HepG2 (cell line): ENCODE measurements at regions not wholly inside any gene's neighbourhood (a gene's known extent, or its start where the extent isn't known, plus 50 kb on each side); places are given as distances from the start of the nearest gene placed in this dataset.

ENCODE experiments used
- ATAC-seq: fragments of 200-7000 bp; cut with Tn5 transposase; 3 replicates; pipeline ENCODE4 v1.9.1; 2020; ENCODE audit warnings: mild to moderate bottlenecking, moderate library complexity
- BruUV-seq: library from RNA; stranded (reverse); fragments of 400-500 nt; replicated peaks from 2 replicates; lab custom pipeline; 2021; lab: Mats Ljungman, UMichigan
- CTCF ChIA-PET: fragments of 300-600 bp; formaldehyde crosslinking; extraction: SDS; loops from one replicate; lab custom pipeline; 2021; ENCODE audit warnings: low total read pairs, inconsistent platforms, low intra/inter-chr PET ratio; lab: Yijun Ruan, JAX
- POLR2A ChIA-PET: fragments of 350-600 bp; sonication (Branson Sonifier 250); formaldehyde crosslinking; loops from one replicate; lab custom pipeline; 2020; ENCODE audit warnings: antibody characterized with exemption, inconsistent platforms; lab: Yijun Ruan, JAX
- DNase-seq: peaks from one replicate; pipeline ENCODE4 v3.0.0-alpha.2; 2015; ENCODE audit warnings: low spot score
- FAIRE-seq: peaks from 3 replicates; lab custom pipeline; 2011; peaks lifted over from hg19 to GRCh38; lab: Jason Lieb, UNC
- H2AFZ ChIP-seq: one replicate; pipeline ENCODE4 v1.6.1; 2011; ENCODE audit warnings: low read length, inconsistent platforms
- H3K27ac ChIP-seq: fragments of 300-600 bp; 3 replicates; pipeline ENCODE4 v1.8.0; 2011; ENCODE audit warnings: mixed run types, mild to moderate bottlenecking, mixed read lengths, low read length, inconsistent platforms; ENCODE audit not compliant: insufficient read depth; ENCODE audit errors: extremely low read length
- H3K27me3 ChIP-seq, 2 experiments: fragments of 200-600 bp in 1 of 2; 2 replicates in 1 of 2; 3 replicates in 1 of 2; pipeline versions ENCODE4 v1.6.0 to v1.8.0; 2011; ENCODE audit warnings: low read length in 2 of 2, mild to moderate bottlenecking in 2 of 2, moderate library complexity in 2 of 2, inconsistent platforms in 1 of 2; ENCODE audit not compliant: insufficient read depth in 2 of 2, control insufficient read depth in 1 of 2
- H3K36me3 ChIP-seq, 2 experiments: fragments of 200-600 bp in 1 of 2; replicated peaks in 1 of 2; 2 replicates in 1 of 2; 3 replicates in 1 of 2; pipeline versions ENCODE4 v1.5.1 to v1.8.0; 2011; ENCODE audit warnings: low read length in 2 of 2, inconsistent platforms in 1 of 2; ENCODE audit not compliant: insufficient read depth in 2 of 2, control insufficient read depth in 1 of 2
- H3K4me1 ChIP-seq: 2 replicates; pipeline ENCODE4 v1.5.1; 2012; ENCODE audit warnings: low read length, inconsistent platforms; ENCODE audit not compliant: insufficient read depth
- H3K4me2 ChIP-seq: 2 replicates; pipeline ENCODE4 v1.6.0; 2011; ENCODE audit warnings: low read depth, low read length, inconsistent platforms
- H3K4me3 ChIP-seq, 3 experiments: fragments of 200-600 bp in 1 of 3; sonication (generic), shearing (Covaris generic) in 1 of 3; replicated peaks in 1 of 3; 2 replicates each; pipeline ENCODE4 v1.5.1; 2011 to 2016; ENCODE audit warnings: low read length in 3 of 3, inconsistent platforms in 2 of 3, low read depth in 2 of 3, mild to moderate bottlenecking in 2 of 3, control low read depth in 1 of 3, mixed read lengths in 1 of 3; ENCODE audit not compliant: insufficient read depth in 1 of 3
- H3K79me2 ChIP-seq: one replicate; pipeline ENCODE4 v1.6.1; 2011; ENCODE audit warnings: low read length, inconsistent platforms; ENCODE audit not compliant: insufficient read depth
- H3K9ac ChIP-seq: 2 replicates; pipeline ENCODE4 v1.6.0; 2011; ENCODE audit warnings: mild to moderate bottlenecking, low read depth, low read length, inconsistent platforms; ENCODE audit not compliant: insufficient read depth
- H3K9me3 ChIP-seq: 2 replicates; pipeline ENCODE4 v1.5.1; 2012; ENCODE audit warnings: mild to moderate bottlenecking, low read length
- H4K20me1 ChIP-seq: 2 replicates; pipeline ENCODE4 v1.6.0; 2011; ENCODE audit warnings: inconsistent platforms, mild to moderate bottlenecking, low read length, moderate library complexity; ENCODE audit not compliant: insufficient read depth
- GATAD2A ChIP-seq: IDR thresholded peaks from 2 replicates; pipeline ENCODE4 v1.6.1; 2016
- HMGXB3 ChIP-seq: sonication (generic); formaldehyde crosslinking; IDR thresholded peaks from 2 replicates; pipeline ENCODE4 v1.4.0; 2020; ENCODE audit warnings: missing genetic modification reagents, borderline replicate concordance
- HNF1B ChIP-seq: sonication (generic); formaldehyde crosslinking; IDR thresholded peaks from 2 replicates; pipeline ENCODE4 v1.5.1; 2020; ENCODE audit warnings: mild to moderate bottlenecking, moderate library complexity, missing genetic modification reagents
- HOXA3 ChIP-seq: sonication (generic); formaldehyde crosslinking; IDR thresholded peaks from 2 replicates; pipeline ENCODE4 v1.5.0; 2020; ENCODE audit warnings: missing genetic modification reagents
- HOXA9 ChIP-seq: sonication (generic); formaldehyde crosslinking; IDR thresholded peaks from 2 replicates; pipeline ENCODE4 v1.8.1; 2022; ENCODE audit warnings: missing genetic modification reagents, mild to moderate bottlenecking, moderate library complexity, borderline replicate concordance
- NFYC ChIP-seq: IDR thresholded peaks from 2 replicates; pipeline ENCODE4 v1.6.1; 2016; ENCODE audit warnings: missing genetic modification reagents, missing compliant biosample characterization
- RFXANK ChIP-seq: IDR thresholded peaks from 2 replicates; pipeline ENCODE4 v1.6.1; 2016
- SRSF9 ChIP-seq: fragments of 200-400 bp; formaldehyde crosslinking; IDR thresholded peaks from 2 replicates; pipeline ENCODE4 v1.6.1; 2018; ENCODE audit warnings: borderline replicate concordance, mild to moderate bottlenecking, low read depth, low read length; ENCODE audit not compliant: insufficient read depth, poor library complexity, severe bottlenecking
- STAG1 ChIP-seq: sonication (generic); formaldehyde crosslinking; IDR thresholded peaks from 2 replicates; pipeline ENCODE4 v1.4.0; 2020; ENCODE audit warnings: missing genetic modification reagents
- ZNF768 ChIP-seq: sonication (generic); formaldehyde crosslinking; IDR thresholded peaks from 2 replicates; pipeline ENCODE4 v1.4.0; 2020; ENCODE audit warnings: missing genetic modification reagents
- ZNF773 ChIP-seq: sonication (generic); formaldehyde crosslinking; IDR thresholded peaks from 2 replicates; pipeline ENCODE4 v1.4.0; 2020; ENCODE audit warnings: missing genetic modification reagents, borderline replicate concordance
- ZSCAN22 ChIP-seq: sonication (generic); formaldehyde crosslinking; IDR thresholded peaks from 2 replicates; pipeline ENCODE4 v1.4.0; 2020; ENCODE audit warnings: mild to moderate bottlenecking, missing genetic modification reagents
- WGBS: methylation state at CpG from one replicate; pipeline ENCODE4 v1.1.6; 2017; ENCODE audit warnings: low lambda C conversion rate; 5-methylcytosine and 5-hydroxymethylcytosine counted together
- in situ Hi-C: cut with HindIII; loops from 2 replicates; pipeline ENCODE4 v1.10.0; 2017; ENCODE audit warnings: low pct_unique_long_range_greater_than_20kb; ENCODE audit not compliant: extremely low pct_ligation_motif_present
- intact Hi-C: fragments of 100-400 bp; cut with micrococcal nuclease; formaldehyde crosslinking; loops from one replicate; pipeline ENCODE4 v1.10.0; 2022; ENCODE audit not compliant: unreplicated experiment

- Histone ChIP-seq H3K27ac (no peak overlapping the region), H3K4me1 (no peaks in the 10 kb centered on the region), H4K20me1 (no peaks in the 10 kb centered on the region), H2AFZ (no peak overlapping the region), H3K4me2 (no peak overlapping the region), H3K27me3 (peaks cover 0 to 15% of the 10 kb centered on the region in 2 experiments; a peak in 3 of 5 replicates), H3K36me3 (no peaks in the 10 kb centered on the region), H3K79me2 (no peaks in the 10 kb centered on the region), H3K9me3 (peaks cover 18% of the 10 kb centered on the region; the same call in 1 of the 2 replicates), H3K4me3 (no peak overlapping the region), H3K9ac (no peak overlapping the region)
- intact Hi-C loops (no loop called here), in situ Hi-C loops (no loop called here)
- WGBS: 0% methylated on average over 1 of the region's 1 CpG
- FAIRE-seq: no peak
- TF ChIP-seq HMGXB3 (CRISPR knock-in tag): no peak
- no peak for TF ChIP-seq HNF1B (CRISPR knock-in tag)
- no peak for TF ChIP-seq ZNF773 (CRISPR knock-in tag)
- no peak for TF ChIP-seq RFXANK (CRISPR knock-in tag)
- TF ChIP-seq NFYC (CRISPR knock-in tag): no peak
- TF ChIP-seq SRSF9: no peak
- TF ChIP-seq ZNF768 (CRISPR knock-in tag): no peak
- no peak for TF ChIP-seq GATAD2A (CRISPR knock-in tag)
- no peak for TF ChIP-seq HOXA9 (CRISPR knock-in tag)
- no peak for TF ChIP-seq HOXA3
- TF ChIP-seq ZSCAN22 (CRISPR knock-in tag): no peak
- no peak for TF ChIP-seq STAG1 (CRISPR knock-in tag)
- CTCF ChIA-PET: no interaction called here
- POLR2A ChIA-PET: no interaction called here
- no TSS peak for BruUV-seq
- no peak for ATAC-seq
- DNase-seq: no peak
Observed at GRCh38 chr2:152283392-152283791, 51.6 kb upstream of the FMNL2 start.
